ENCODE measurements at regions not wholly inside any gene's neighbourhood (a gene's known extent, or its start where the extent isn't known, plus 50 kb on each side); places are given as distances from the start of the nearest gene placed in this dataset.
"Not testable (repeated sequence)": the region's sequence is repeated elsewhere in the genome, so short reads cannot be mapped to it uniquely, and the experiment has no call there.

- intact Hi-C loops (cut with DNase I): no loop called here
- no peak for DNase-seq (ENCODE audit: low spot score)
Measured at GRCh38 chr2:16386431-16386830, 279.2 kb downstream of the CYRIA start.

DNA sequence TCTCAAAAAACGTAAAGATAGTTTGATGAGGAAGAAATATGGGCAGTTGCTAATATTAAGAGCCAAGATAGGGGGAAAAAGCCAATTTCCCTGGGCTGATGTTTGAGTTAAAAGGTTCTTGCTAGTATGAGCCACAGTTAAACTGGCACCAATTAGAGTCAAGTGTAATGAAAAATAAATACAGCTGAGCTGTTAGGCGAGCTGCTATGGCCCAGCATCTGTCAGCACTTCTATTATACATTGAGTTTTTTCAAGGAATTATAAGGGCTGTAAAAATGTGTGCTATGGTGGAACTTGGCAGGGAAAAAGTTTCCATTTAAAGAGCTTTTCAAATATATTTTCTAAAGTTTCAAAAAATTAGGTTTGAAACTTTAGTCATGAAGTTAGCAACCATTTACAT is 279.6 kb downstream of the CYRIA start:
- intact Hi-C loops (cut with DNase I): no loop called here
- no peak for DNase-seq (ENCODE audit: low spot score)

GRCh38 chr2:16385341-16385740 is 280.3 kb downstream of the CYRIA start:
- DNase-seq (ENCODE audit: low spot score): no peak
- intact Hi-C loops (cut with DNase I): no loop called here

- no peak for DNase-seq (ENCODE audit: low spot score)
- intact Hi-C loops (cut with DNase I): no loop called here
Measured at GRCh38 chr2:16383411-16383810, 282.2 kb downstream of the CYRIA start.

GRCh38 chr2:16382451-16382850 is 283.2 kb downstream of the CYRIA start:
- no peak for DNase-seq (ENCODE audit: low spot score)
- intact Hi-C loops (cut with DNase I): no loop called here

GRCh38 chr2:16381511-16381910 is 284.1 kb downstream of the CYRIA start:
- intact Hi-C loops (cut with DNase I): no loop called here

DNA sequence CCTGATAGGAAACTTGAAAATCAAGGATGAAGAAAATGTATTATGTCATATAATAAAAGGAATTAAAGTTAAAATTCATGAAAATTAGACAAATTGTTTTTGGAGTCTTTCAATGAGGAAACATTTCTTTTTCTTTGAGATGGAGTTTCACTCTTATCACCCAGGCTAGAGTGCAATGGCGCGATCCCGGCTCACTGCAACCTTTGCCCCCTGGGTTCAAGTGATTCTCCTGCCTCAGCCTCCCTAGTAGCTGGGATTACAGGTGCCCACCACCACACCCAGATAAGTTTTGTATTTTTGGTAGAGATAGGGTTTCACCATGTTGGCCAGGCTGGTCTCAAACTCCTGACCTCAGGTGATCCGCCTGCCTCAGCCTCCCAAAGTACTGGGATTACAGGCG is 285.7 kb downstream of the CYRIA start:
- intact Hi-C loops (cut with DNase I); DNase-seq (ENCODE audit: low spot score): not testable (repeated sequence)

More at GRCh38 chr2:16381511-16381910, 284.1 kb downstream of the CYRIA start:
- no peak for DNase-seq (ENCODE audit: low spot score)

GRCh38 chr2:16379061-16379460 is 286.6 kb downstream of the CYRIA start:
- intact Hi-C loops (cut with DNase I); DNase-seq (ENCODE audit: low spot score): not testable (repeated sequence)

GRCh38 chr2:16378031-16378430 is 287.6 kb downstream of the CYRIA start:
- no peak for DNase-seq (ENCODE audit: low spot score)
- intact Hi-C loops (cut with DNase I): no loop called here

- intact Hi-C loops (cut with DNase I): no loop called here
- DNase-seq (ENCODE audit: low spot score): no peak
Measured at GRCh38 chr2:16375981-16376380, 289.7 kb downstream of the CYRIA start.

- intact Hi-C loops (cut with DNase I): no loop called here
Measured at GRCh38 chr2:16375351-16375750, 290.3 kb downstream of the CYRIA start.

GRCh38 chr2:16374671-16375070 is 291.0 kb downstream of the CYRIA start:
- intact Hi-C loops (cut with DNase I): no loop called here

More at GRCh38 chr2:16375351-16375750, 290.3 kb downstream of the CYRIA start:
- DNase-seq (ENCODE audit: low spot score): no peak

DNA sequence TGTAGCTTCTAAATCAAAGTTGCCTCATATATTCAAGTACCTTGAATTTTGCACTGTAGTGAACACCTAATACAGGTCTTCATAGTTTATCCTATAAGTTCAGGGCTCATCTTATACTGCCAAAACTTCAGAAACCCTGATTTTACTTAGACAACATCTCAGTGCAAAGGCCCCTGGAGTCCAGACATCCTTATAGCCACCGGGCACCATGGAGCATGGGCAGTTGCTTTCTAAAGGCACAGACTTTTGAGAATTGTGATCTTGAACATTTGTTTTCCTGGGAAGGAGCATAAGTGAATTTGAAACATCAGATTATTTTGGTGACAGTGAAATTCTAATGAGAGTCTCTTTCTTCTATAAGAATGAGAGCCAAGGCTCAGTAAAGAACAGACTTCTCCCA is 292.3 kb downstream of the CYRIA start:
- DNase-seq (ENCODE audit: low spot score): no peak

More at GRCh38 chr2:16374671-16375070, 291.0 kb downstream of the CYRIA start:
- DNase-seq (ENCODE audit: low spot score): no peak

DNA sequence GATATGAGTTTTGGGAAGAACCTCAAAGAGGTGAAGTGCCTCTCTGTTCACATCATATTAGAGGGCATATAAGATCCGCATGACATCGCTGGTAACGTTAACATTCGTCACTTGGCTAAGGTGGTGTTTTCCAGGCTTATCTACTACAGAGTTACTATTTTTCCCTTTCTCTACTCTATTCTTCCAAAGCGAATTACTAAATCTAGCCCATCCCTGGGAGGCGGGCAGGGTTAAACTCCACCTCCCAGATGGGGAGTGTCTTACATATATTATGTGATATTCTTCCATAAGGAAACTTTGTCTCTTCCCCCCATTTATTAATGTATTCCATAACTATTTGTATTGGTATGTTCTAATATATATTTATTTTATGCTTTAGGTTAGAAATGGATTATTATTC is 293.9 kb downstream of the CYRIA start:
- no peak for DNase-seq (ENCODE audit: low spot score)
- intact Hi-C loops (cut with DNase I): no loop called here

More for the DNA sequence above, 292.3 kb downstream of the CYRIA start:
- intact Hi-C loops (cut with DNase I): no loop called here

- no peak for DNase-seq (ENCODE audit: low spot score)
- intact Hi-C loops (cut with DNase I): no loop called here
Measured at GRCh38 chr2:16368951-16369350, 296.7 kb downstream of the CYRIA start.

GRCh38 chr2:16368328-16368727 is 297.3 kb downstream of the CYRIA start:
- DNase-seq (ENCODE audit: low spot score): no peak
- intact Hi-C loops (cut with DNase I): no loop called here

DNA sequence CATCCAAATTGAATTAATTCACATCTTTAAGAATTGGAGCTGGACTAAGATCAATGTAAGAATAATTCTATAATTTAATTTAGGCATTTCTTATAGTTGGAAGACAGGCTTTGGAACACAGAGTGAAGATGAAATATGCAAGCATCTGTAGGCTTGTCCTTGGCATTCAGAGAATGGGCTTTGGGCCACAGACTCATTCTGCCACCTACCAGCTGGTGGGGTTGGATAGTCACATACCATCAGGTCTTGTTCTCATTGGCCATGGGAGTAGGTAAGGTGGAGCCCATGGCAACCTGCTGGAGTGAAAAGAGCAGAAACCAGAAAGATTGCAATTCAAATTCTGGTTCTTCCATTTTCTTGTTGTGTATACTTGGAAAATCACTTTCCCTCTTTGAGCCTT is 300.3 kb downstream of the CYRIA start:
- DNase-seq (ENCODE audit: low spot score): no peak
- intact Hi-C loops (cut with DNase I): no loop called here

DNA sequence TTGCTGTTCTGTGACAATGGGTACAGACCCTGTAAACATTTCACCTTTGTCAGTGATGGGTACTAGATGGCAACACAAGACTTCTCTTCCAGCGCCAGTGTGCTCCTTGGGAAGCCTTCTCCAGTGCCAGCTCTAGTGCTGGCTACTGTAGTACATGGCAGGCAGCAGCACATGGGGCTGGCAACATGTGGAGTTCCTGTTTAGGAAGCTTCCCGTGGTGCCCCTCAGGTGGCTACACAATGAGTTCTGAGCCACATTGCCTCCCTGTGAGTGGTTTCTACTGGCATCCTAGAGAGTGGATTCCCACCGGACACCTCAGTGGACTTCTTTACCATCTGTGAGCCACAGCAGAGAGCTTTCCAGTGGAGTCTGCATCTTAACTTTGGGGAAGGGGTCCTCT is 302.1 kb downstream of the CYRIA start:
- intact Hi-C loops (cut with DNase I): no loop called here
- DNase-seq (ENCODE audit: low spot score): no peak

DNA sequence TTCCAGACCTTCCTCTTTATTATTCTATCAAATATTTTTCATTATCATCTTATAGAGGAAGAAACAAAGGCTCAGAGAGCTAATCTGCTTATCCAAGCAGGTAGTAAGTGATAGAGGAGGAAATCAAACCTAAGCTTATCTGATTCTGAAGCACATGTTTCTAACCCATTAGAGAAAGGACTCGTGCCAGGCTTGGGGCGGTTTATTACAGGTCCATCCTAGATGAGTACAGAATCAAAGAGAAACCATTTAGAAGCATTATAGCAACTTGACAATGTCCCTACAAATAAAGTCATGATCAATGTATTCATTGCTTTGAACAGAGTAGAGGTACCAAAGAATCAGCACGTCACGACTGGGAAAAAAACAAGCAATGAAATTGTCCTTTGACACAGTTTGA is 303.0 kb downstream of the CYRIA start:
- no peak for DNase-seq (ENCODE audit: low spot score)
- intact Hi-C loops (cut with DNase I): no loop called here

DNA sequence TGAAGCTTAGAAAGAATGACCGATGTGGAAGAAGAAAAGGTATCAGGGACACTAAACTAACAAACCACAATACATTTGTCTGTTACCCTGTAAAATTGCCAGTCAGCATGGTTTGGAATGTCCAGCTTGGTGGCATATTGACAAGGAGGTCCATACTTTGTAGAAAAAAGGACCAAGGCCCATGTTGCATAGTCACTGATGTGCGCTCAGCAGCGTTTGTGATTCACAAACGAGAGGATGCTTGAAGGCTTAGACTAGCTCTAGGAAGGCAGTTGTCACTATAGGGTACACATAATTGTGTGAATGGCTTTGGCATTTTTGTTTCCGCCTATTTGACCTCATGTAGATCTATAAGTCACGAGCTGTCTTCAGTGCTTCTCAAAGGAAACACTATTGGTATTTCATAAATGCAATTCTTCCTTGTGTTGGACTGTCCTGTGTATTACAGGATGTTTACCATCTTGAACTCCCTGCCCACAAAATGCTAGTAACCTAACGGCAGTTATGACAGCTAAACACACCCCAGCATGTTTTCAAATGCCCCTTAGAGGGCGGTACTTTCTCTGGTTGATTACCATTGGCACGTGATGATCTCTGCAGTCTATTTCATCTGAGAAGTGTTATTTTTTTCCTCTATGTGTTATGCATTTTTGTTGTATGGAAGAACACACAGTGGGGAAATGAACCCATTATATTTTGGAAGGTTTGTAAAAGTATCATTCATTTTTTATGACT is 304.2 kb downstream of the CYRIA start:
- no peak for DNase-seq (ENCODE audit: low spot score)
- intact Hi-C loops (cut with DNase I): no loop called here

DNA sequence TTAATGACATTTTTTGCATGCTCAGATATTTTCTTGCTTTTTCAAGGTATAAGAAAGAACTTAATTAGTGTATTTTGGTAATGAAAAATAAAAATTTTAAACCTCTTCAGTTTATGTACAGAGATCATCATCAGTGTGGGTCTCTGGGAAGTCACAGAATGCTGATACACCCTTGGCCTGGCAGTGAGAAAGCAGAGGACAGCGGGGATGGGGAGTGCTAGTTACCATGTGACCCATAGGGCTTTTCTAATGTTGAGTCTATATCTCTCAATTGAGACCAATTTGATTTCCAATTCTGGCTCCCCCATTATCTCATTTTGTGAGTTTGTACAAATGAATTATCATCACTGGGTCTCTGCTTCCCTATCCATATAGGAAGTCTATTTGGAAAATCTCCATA is 305.7 kb downstream of the CYRIA start:
- intact Hi-C loops (cut with DNase I): no loop called here
- no peak for DNase-seq (ENCODE audit: low spot score)

GRCh38 chr2:16357188-16357587 is 308.4 kb downstream of the CYRIA start:
- no peak for DNase-seq (ENCODE audit: low spot score)

More at GRCh38 chr2:16357188-16357587, 308.4 kb downstream of the CYRIA start:
- intact Hi-C loops (cut with DNase I): no loop called here

All from cardiac septum (tissue), 1 donor.